ENCODE measurements at regions not wholly inside any gene's neighbourhood (a gene's known extent, or its start where the extent isn't known, plus 50 kb on each side); places are given as distances from the start of the nearest gene placed in this dataset.

DNA sequence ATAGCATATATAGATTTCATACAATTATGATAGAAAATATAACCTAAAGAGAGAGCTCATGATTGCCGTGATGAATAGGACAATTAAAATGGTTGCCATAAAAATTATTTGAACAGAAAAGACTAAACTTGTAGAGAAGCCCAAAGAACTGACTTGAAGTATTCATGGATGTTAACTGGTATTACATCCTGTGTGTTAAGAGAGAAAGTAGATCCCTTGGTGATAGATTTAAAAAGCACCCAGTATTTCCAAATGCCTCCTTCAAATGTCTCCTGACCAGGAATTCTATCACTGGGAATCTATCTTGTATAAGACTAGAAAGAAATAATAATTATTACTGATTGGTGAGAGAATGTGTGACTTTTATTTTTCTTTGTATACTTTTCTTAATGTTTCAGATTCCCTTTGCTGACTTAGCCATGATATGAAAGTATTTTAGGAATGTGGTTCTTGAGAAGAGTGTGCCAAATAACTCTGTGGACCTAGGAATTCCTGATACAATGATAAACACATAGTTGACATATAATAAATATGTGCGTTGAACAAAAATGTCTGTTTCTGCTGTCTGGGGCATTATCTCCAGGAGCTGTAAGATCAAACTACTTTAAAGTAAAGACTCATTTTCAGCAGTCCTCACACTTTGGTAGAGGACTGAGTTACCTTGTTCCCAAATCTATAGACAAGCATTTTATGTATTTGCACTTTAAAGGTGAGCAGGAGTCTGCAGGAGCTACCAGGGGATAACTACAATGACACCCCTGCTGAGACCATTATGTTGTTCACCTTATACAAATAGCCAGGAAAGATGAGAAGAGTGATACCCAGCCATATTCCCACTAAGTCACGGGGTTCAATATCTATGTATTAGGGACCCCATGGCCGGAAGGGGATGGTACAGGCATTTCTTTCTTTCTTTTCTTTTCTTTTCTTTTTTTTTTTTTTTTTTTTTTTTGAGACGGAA lies 211.1 kb upstream of the TLE4 start:
- TF ChIP-seq, protein P1, sequence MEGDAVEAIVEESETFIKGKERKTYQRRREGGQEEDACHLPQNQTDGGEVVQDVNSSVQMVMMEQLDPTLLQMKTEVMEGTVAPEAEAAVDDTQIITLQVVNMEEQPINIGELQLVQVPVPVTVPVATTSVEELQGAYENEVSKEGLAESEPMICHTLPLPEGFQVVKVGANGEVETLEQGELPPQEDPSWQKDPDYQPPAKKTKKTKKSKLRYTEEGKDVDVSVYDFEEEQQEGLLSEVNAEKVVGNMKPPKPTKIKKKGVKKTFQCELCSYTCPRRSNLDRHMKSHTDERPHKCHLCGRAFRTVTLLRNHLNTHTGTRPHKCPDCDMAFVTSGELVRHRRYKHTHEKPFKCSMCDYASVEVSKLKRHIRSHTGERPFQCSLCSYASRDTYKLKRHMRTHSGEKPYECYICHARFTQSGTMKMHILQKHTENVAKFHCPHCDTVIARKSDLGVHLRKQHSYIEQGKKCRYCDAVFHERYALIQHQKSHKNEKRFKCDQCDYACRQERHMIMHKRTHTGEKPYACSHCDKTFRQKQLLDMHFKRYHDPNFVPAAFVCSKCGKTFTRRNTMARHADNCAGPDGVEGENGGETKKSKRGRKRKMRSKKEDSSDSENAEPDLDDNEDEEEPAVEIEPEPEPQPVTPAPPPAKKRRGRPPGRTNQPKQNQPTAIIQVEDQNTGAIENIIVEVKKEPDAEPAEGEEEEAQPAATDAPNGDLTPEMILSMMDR (IDR thresholded peaks at IDR 0.05) = no peak
- Histone ChIP-seq H3K27ac (no peak overlapping the region), H3K9me3 (no peaks in the 10 kb centered on the region), H3K27me3 (no peaks in the 10 kb centered on the region), H3K4me1 (no peaks in the 10 kb centered on the region), H3K36me3 (no peaks in the 10 kb centered on the region), H3K4me3 (no peak overlapping the region)
- intact Hi-C loops (cut with DNase I; ENCODE audit: low total_unique reads) = no loop called here
- no peak for DNase-seq

DNA sequence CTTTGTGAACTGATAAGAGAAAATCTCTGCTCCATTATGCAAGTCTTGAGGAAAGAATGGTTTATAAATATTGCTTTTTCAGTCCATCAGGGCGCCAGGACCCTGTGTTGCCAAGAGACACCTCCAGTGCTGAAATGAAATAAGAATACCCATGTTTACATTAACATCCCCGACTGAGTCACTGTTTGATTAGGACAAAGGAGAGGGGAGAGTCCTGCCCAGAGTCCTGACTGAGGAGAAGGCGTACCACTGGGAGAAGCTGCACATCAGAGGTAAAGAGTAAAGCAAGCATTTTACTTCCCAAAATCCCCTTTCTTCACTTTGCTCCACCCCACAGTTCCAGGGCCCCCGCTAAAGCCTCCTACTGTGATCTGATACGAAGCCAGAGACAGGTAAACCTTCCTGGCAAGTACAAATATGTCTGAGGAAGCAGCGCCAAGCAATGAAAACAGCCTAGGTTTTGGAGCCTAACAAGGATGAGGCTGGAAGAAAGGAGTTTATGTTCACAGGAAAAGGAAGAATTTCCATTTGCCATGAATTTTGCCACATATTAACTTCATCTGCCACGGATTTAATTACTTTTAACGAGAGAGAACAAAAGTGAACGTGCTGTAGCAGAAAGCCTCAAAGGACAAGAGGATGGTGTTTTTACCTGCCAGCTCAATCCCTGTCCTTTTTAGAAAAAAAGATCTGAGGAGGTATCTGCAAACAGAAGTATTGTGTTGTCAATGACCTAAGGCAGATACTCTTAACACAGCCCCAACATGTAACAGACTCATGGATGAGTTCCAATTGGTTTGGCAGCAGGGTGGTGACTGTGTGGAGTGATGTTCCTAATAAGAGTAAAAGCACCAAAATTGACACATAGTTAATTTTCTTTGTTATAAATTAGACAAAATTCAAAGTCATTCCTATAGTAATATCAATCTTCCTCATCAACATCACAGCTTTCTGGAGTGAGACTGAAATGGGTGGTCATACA lies 209.4 kb upstream of the TLE4 start:
- Histone ChIP-seq H3K27me3 (no peaks in the 10 kb centered on the region), H3K9me3 (no peaks in the 10 kb centered on the region), H3K4me3 (no peak overlapping the region), H3K27ac (no peak overlapping the region), H3K36me3 (no peaks in the 10 kb centered on the region), H3K4me1 (no peaks in the 10 kb centered on the region)
- intact Hi-C loops (cut with DNase I; ENCODE audit: low total_unique reads) = no loop called here
- no peak for DNase-seq
- TF ChIP-seq, protein P1 (IDR thresholded peaks at IDR 0.05) = no peak

DNA sequence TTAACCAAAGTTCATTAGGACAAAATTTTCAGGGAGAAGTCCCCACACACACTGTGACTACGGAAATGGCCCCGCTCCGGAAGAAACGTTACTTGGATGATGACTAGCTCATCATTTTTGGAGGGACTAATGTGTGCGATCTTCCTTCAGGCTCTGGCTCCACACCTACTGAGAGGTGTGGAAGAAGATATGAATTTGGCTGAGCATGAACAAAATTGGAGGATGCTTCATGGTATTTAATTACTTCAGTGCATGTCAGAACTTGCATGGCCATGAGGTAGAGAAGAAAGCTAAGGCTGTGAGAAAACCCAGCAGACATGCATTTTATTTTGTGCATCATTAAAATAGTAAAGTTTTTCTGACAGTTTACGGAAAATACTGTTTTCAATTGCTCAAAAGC lies 202.1 kb upstream of the TLE4 start:
- no peaks in the 10 kb centered on the region for H3K36me3 ChIP-seq
- no peaks in the 10 kb centered on the region for H3K9me3 ChIP-seq
- H3K4me1 ChIP-seq = no peaks in the 10 kb centered on the region
- H3K27ac ChIP-seq = no peak overlapping the region
- intact Hi-C loops (cut with DNase I; ENCODE audit: low total_unique reads) = no loop called here
- no peak overlapping the region for H3K4me3 ChIP-seq
- no peak for DNase-seq
- H3K27me3 ChIP-seq = no peaks in the 10 kb centered on the region
- TF ChIP-seq, protein P1 (IDR thresholded peaks at IDR 0.05) = no peak

DNA sequence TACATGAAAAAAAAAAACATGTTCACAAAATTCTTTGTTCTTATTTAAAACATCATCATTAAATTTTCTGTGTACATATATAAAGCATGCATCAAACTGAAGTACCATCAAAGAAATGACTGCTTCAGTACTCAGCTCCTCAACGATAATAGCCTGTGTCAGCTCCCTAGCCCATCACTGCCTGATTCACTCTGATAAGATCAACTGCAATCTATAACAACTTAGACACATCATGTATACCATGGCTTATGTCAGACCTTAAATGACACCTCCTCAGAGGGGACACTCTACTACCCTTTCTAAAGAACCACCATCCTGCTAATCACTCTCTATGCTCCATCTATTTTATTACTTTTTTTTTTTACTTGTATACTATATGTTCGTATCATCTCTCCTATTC lies 200.5 kb upstream of the TLE4 start:
- Histone ChIP-seq H3K27ac (no peak overlapping the region), H3K4me3 (no peak overlapping the region), H3K36me3 (no peaks in the 10 kb centered on the region), H3K9me3 (no peaks in the 10 kb centered on the region), H3K27me3 (no peaks in the 10 kb centered on the region), H3K4me1 (no peaks in the 10 kb centered on the region)
- DNase-seq = no peak
- intact Hi-C loops (cut with DNase I; ENCODE audit: low total_unique reads) = no loop called here
- TF ChIP-seq, protein P1 (IDR thresholded peaks at IDR 0.05) = no peak

DNA sequence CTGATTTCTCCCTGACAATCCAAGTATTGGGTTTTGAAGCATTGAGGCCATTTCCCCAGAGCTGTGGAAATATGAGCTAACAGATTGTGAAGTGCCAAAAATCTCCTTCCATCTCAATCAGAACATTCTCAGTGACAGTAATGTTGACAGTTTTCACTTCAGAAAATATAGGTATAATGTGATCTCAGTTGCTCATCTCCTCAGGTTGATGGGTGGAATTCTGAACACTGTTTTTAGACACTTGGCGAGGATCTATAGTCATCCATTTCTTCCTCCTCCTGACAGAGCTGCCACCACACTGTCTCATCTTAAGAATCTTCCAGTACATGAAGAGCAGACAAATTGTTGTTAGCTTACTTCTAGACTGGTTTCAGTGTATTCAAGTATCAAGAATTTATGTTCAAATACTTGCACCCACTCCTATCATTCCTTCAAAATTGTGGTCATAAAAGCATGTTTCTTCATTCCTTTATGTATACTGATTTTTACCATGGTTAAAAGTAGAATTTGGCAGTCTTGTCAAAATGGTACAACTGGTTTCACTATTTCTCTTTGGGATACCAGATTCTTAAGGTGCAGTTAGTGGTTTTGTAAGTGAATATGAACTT lies 199.7 kb upstream of the TLE4 start:
- DNase-seq = no peak
- TF ChIP-seq, protein P1 (IDR thresholded peaks at IDR 0.05) = no peak
- no peaks in the 10 kb centered on the region for H3K36me3 ChIP-seq
- H3K9me3 ChIP-seq = no peaks in the 10 kb centered on the region
- H3K27me3 ChIP-seq = no peaks in the 10 kb centered on the region
- no peak overlapping the region for H3K4me3 ChIP-seq
- intact Hi-C loops (cut with DNase I; ENCODE audit: low total_unique reads) = no loop called here
- H3K4me1 ChIP-seq = no peaks in the 10 kb centered on the region
- no peak overlapping the region for H3K27ac ChIP-seq
